DMS 273 (cell line): ENCODE measurements at regions not wholly inside any gene's neighbourhood (a gene's known extent, or its start where the extent isn't known, plus 50 kb on each side); places are given as distances from the start of the nearest gene placed in this dataset.
A peak's percentile ranks its signal among the peaks of the same experiment; 100 is the strongest.

ENCODE experiments used
- DNase-seq: peaks from one replicate; lab custom pipeline; 2025; ENCODE audit not compliant: unreplicated experiment; lab: John Stamatoyannopoulos, UW

GRCh38 chr3:94961423-94962100, 898.7 kb downstream of the NSUN3 start:
- DNase-seq = no peak

- DNase-seq = no peak
Measured at GRCh38 chr3:94965867-94966475, 903.1 kb downstream of the NSUN3 start.

- no peak for DNase-seq
Measured at GRCh38 chr3:94967196-94967595, 904.3 kb downstream of the NSUN3 start.

- no peak for DNase-seq
Measured at GRCh38 chr3:94968519-94968918, 905.7 kb downstream of the NSUN3 start.

GRCh38 chr3:94972066-94972465, 909.2 kb downstream of the NSUN3 start:
- no peak for DNase-seq

GRCh38 chr3:94978084-94978483, 915.2 kb downstream of the NSUN3 start:
- DNase-seq = no peak

- DNase-seq = no peak
Measured at GRCh38 chr3:94985778-94986177, 922.9 kb downstream of the NSUN3 start.

GRCh38 chr3:94990952-94991705, 928.3 kb downstream of the NSUN3 start:
- peak; percentile 47 for DNase-seq

GRCh38 chr3:94996743-94997142, 933.9 kb downstream of the NSUN3 start:
- no peak for DNase-seq

GRCh38 chr3:95002438-95003046, 939.7 kb downstream of the NSUN3 start:
- no peak for DNase-seq

GRCh38 chr3:95028688-95029087, 965.8 kb downstream of the NSUN3 start:
- DNase-seq = no peak

- no peak for DNase-seq
Measured at GRCh38 chr3:95029644-95030043, 966.8 kb downstream of the NSUN3 start.

GRCh38 chr3:95036526-95037021, 973.7 kb downstream of the NSUN3 start:
- no peak for DNase-seq

GRCh38 chr3:95037097-95037496, 974.2 kb downstream of the NSUN3 start:
- no peak for DNase-seq

GRCh38 chr3:95037927-95038326, 975.1 kb downstream of the NSUN3 start:
- no peak for DNase-seq

GRCh38 chr3:95044101-95044500, 981.2 kb downstream of the NSUN3 start:
- no peak for DNase-seq

GRCh38 chr3:95048564-95048963, 985.7 kb downstream of the NSUN3 start:
- DNase-seq = no peak

GRCh38 chr3:95049841-95050240, 987.0 kb downstream of the NSUN3 start:
- DNase-seq = no peak

GRCh38 chr3:95055288-95055687, 992.4 kb downstream of the NSUN3 start:
- DNase-seq = no peak

- DNase-seq = no peak
Measured at GRCh38 chr3:95082191-95082590, 1019.3 kb downstream of the NSUN3 start.

GRCh38 chr3:95084738-95085137, 1021.9 kb downstream of the NSUN3 start:
- no peak for DNase-seq

GRCh38 chr3:95088464-95088863, 1025.6 kb downstream of the NSUN3 start:
- no peak for DNase-seq
